HG03175 (cell line): ENCODE measurements at regions not wholly inside any gene's neighbourhood (a gene's known extent, or its start where the extent isn't known, plus 50 kb on each side); places are given as distances from the start of the nearest gene placed in this dataset.

Source experiments
- ATAC-seq: cut with Tn5 transposase; IDR thresholded peaks from one replicate; pipeline ENCODE4 v1.9.1; 2021; ENCODE audit warnings: mild to moderate bottlenecking, moderate library complexity; ENCODE audit not compliant: unreplicated experiment

DNA sequence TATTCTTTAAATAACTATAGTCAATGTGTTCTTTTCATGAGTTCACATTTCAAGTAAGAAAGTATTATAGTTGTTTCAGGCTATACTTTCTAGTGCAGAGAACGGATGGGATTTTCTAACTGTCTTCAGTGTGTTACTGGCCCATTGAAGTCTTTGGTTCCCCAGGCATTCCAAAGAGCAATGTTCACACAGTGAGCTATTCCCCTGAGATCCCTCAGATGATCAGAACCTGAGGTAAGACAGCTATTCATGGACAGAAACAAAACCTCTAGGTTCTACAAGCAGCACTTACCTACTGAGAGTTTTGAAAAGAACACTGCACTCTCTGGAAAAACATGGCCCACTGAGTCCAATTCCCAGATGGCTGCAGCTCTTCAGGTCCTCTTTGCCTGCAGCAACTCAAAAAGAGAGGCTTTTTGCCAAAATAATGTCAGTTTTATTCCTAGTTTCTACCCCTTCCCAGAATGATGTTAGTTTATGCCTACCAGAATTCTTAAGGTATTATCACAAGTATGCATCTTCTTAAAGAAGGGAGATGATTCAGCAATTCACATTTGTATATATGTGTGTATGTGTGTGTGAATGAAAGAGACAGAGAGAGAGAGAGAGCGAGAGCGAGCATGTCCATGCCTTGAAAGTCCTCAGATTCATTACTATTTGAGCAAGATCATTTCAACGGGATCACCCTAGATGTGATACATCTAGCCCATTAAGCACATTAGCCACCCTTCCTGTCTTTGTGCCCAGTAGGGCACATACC, 146.1 kb downstream of the PDHA2 start:
- no peak for ATAC-seq

GRCh38 chr4:95987851-95988250, 148.0 kb downstream of the PDHA2 start:
- ATAC-seq, result no peak

GRCh38 chr4:95998311-95998710, 158.4 kb downstream of the PDHA2 start:
- no peak for ATAC-seq

DNA sequence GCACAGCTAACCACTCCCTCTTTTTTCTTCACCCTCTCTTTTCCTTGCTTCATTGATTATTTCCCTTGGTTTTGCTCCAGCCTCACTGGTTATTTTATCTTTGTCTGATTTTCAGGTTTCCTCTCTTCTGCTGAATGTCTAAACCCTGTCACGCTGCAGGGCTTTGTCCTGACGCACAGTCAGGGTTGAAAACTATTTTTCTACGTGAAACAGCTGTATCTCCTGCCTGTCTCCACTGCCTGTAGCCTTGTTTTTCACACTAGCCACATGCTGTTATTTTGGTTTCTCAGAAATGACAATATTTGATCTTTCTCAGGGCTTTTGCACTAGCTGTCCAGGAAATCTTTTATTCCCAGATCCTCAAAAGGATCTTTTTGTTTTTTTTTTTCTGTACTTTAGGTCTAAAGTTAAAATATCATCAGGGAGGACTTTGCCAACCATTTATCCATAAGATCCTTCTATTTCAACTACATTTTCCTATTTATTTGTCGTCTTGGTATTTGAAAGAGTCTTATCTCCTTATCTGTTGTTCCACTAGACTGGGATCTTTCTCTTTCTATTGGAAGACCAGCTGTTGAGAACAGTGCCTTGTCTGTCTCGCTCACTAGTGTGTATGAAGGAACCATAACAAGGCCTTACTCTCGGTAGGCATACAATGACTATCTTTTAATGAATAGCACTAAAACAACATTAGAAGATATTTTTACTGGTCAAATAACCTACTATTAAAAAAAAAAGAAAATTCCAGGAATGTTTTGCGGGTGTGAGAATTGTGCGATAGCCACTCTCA, 164.3 kb downstream of the PDHA2 start:
- no peak for ATAC-seq

GRCh38 chr4:96009427-96010119, 169.7 kb downstream of the PDHA2 start:
- no peak for ATAC-seq

GRCh38 chr4:96012687-96013086, 172.8 kb downstream of the PDHA2 start:
- no peak for ATAC-seq

- no peak for ATAC-seq
Observed at GRCh38 chr4:96016634-96017299, 176.9 kb downstream of the PDHA2 start.

- no peak for ATAC-seq
Observed at GRCh38 chr4:96025011-96025410, 185.1 kb downstream of the PDHA2 start.

GRCh38 chr4:96035727-96036126, 195.8 kb downstream of the PDHA2 start:
- no peak for ATAC-seq

GRCh38 chr4:96036781-96037180, 196.9 kb downstream of the PDHA2 start:
- ATAC-seq, result no peak

- ATAC-seq, result no peak
Observed at GRCh38 chr4:96037705-96038104, 197.8 kb downstream of the PDHA2 start.

DNA sequence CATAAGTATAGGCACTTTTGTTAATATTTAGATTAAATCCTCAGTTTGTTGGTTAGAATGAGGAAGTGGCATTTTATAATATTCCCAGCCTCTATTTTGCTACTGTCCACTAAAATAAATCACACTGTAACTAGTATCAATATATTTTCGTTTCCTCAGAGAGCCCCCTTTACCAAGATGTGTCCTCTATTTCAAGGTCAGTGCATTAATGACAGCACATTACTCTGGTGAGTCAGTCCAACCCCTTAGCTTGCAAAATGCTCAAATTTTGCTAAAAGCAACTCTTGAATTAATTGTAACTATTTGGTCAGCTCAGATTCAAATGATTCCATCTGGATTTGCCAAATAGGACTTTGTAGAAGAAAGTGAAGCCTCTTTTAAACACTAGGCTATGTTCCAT, 199.3 kb downstream of the PDHA2 start:
- ATAC-seq, result no peak

- ATAC-seq, result no peak
Observed at GRCh38 chr4:96039803-96040436, 200.0 kb downstream of the PDHA2 start.

DNA sequence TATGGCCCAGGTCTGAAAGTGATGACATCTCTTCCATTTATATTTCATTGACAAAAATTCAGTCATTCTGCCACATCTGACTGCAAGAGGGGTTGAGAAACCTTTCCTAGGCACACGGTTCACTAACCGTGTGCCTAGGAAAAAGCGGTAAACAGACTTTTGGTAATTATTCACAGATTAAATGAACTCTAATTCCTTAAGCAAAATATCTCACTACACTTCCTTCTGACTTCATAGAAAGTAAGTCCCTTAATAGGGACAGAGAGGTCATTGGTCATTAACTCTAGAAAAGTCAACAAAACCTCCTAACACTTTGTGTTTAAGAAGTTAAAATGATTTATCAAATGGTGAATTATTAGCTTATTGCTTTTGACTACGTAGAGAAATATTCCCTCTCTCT, 205.1 kb downstream of the PDHA2 start:
- no peak for ATAC-seq

DNA sequence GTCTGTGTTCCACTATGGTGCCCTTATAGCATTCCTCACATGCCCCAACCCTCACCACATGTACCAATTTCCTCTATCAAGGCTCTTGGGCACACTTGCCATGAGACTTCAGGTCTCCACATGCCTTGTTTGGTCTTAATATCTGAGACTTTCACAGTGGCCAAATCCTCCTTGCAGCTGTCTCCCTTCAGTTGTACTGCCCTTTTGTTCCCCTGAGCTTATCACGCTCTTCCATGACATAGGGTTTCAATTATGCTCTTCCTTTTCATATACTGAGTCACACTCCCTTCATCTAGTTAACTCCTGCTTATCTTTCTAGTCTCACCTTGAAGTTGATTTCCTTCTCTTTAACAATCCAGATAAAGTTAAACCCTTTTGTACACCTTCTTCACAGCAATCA, 212.9 kb downstream of the PDHA2 start:
- no peak for ATAC-seq

DNA sequence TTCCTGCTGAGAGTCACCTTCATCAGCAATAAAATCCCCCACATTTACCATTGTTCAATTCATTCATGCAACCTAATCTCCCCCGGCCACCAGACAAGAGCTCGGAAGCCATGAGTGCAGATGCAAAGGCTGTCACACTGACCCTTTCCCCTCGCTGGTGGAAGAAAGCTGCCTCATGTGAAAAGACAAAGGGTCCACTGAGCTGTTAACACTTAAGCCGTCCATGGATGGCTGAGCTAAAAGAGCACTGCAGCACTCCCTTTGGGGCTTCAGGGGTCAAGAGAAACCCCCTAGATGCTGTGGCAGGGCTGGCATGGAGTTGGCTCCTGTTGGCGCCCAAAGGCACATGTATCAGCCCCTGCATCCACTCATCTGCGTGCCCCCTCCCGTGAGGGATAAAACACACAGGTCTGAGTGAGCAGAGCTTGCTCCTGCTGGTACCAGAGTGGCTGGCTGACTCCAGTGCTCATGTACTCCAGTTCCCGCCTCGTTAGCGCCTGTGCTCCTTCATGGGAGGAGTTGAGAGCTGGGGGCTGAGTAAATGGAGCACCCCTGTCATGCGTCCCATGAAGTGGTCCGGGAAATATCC, 216.5 kb downstream of the PDHA2 start:
- ATAC-seq, result no peak

DNA sequence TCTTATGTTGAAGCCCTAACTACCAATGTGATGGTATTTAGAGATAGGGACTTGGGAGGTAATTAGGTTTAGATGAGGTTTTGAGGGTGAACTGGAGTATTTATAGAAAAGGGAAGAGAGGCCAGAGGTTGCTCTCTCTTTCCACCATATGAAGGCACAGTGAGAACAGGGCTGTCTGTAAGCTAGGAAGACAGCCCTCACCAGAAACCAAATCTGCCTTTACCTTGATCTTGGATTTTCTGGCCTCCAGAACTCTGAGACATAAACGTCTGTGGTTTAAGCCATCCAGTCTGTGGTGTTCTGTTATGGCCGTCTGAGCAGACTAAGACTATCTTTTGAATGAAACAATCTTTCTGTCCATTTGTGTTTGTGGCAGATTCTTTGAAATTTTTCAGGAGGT, 223.7 kb downstream of the PDHA2 start:
- ATAC-seq, result no peak

DNA sequence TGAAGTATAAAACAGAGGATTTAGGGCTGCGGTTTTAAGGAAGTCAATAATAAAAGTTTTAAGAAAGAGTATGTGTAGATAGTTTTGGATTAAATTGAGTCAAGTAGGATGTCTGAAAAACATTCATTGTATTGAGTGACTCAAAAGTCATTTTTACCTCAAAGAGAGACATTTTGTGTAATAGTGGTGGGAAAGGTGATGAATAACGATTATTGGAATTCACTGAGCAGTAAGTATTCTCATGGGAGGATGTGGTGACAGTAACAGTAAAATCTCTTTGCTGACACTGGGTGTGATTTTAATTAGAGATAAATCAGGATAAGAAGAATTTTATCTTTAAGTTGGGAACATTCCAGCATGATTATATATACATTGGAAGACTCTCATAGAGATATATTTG, 233.6 kb downstream of the PDHA2 start:
- ATAC-seq, result no peak

- no peak for ATAC-seq
Observed at GRCh38 chr4:96092151-96092705, 252.3 kb downstream of the PDHA2 start.

GRCh38 chr4:96093057-96093456, 253.2 kb downstream of the PDHA2 start:
- ATAC-seq, result no peak
